ENCODE measurements at regions not wholly inside any gene's neighbourhood (a gene's known extent, or its start where the extent isn't known, plus 50 kb on each side); places are given as distances from the start of the nearest gene placed in this dataset.
"Not testable (repeated sequence)": the region's sequence is repeated elsewhere in the genome, so short reads cannot be mapped to it uniquely, and the experiment has no call there.

DNA sequence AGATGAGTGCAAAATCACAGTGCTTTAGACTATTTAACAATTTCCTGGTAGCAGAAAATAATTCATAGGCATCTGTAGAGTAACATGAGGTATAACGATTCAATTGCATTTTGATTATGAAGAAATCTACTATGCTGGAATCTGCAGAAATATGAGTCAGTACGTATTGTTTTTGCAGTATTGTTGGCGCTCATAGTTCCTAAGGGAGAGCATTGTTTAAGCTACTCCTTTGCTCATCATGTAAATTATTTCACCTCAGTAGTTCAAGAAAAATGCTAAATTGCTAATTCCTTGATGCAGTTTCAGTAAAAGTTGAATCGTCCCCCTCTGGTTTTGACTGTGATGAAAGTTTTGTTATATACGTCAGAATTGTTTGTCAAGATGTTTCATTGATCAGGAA lies 458.4 kb downstream of the HINT1 start:
- no peak for DNase-seq
- Mint-ChIP-seq H3K4me1 (no peaks in the 10 kb centered on the region), H3K27ac (no peak overlapping the region), H3K4me3 (no peak overlapping the region), H3K36me3 (no peaks in the 10 kb centered on the region), H3K27me3 (peaks cover 4% of the 10 kb centered on the region), H3K9me3 (no peaks in the 10 kb centered on the region)

DNA sequence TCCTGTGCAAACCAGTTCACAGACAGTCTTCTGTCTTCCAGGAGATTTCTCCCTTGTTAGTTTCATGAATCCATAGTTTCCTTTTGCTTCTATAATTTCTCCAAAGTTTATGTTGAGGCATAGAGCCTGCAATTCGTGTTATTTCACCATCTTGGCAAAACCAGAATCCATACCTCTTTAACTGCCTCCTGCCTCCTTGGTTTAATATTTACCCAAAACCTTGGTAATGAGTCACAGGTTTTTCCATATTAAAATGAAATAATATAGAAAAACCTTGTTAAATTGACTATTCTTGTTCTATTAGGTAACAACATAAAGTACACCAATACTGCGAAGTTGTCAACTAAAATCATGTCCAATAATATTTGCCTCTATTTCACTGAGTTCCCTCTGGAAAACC lies 459.7 kb downstream of the HINT1 start:
- Mint-ChIP-seq H3K27me3 (peaks cover 4% of the 10 kb centered on the region), H3K36me3 (no peaks in the 10 kb centered on the region), H3K9me3 (no peaks in the 10 kb centered on the region), H3K27ac (no peak overlapping the region), H3K4me3 (no peak overlapping the region), H3K4me1 (no peaks in the 10 kb centered on the region)
- DNase-seq: no peak

DNA sequence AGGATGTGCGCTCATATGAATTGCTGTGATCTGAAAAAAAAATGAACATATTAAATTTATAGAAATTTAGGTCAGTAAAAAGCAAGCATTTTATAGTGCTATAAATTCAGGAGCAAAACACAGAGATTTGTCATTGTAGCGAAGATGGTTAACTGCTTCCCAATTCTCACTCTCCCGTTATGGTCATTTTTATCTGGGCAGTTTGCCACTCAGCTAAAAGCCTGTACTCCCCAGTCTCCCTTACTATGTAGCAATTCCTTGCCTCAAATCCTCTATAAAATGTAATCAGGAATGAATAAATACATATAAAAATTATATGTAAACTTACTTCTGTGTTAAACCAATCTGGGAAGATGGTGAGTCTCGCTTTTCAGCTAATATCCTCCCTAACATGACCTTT lies 471.5 kb downstream of the HINT1 start:
- no peaks in the 10 kb centered on the region for H3K36me3 Mint-ChIP-seq
- no peak for DNase-seq
- peaks cover 3% of the 10 kb centered on the region for H3K4me1 Mint-ChIP-seq
- no peaks in the 10 kb centered on the region for H3K9me3 Mint-ChIP-seq
- peaks cover 25% of the 10 kb centered on the region for H3K27me3 Mint-ChIP-seq
- H3K4me3 Mint-ChIP-seq: no peak overlapping the region
- no peak overlapping the region for H3K27ac Mint-ChIP-seq

DNA sequence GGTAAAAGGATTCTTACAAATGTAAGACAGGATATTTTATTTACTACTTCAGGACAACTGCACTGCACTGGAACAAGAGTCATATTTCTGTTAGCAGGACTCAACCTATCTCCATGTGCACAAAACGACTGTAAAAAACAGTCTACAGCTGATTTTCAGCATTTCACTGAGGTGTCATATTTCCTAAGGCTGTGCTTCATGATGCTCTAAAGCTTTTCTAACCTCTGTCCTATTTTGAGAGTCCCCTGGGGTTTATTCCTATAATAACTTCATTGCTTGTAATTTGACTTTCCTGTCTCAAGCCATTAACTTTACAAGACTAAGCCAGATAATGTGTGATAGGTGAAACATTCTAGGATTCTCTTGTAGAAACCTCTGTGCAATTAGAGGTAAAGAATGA lies 472.3 kb downstream of the HINT1 start:
- Mint-ChIP-seq H3K27ac (no peak overlapping the region), H3K36me3 (no peaks in the 10 kb centered on the region), H3K4me3 (no peak overlapping the region), H3K4me1 (peaks cover 3% of the 10 kb centered on the region), H3K9me3 (no peaks in the 10 kb centered on the region), H3K27me3 (peaks cover 20% of the 10 kb centered on the region)
- DNase-seq: no peak

DNA sequence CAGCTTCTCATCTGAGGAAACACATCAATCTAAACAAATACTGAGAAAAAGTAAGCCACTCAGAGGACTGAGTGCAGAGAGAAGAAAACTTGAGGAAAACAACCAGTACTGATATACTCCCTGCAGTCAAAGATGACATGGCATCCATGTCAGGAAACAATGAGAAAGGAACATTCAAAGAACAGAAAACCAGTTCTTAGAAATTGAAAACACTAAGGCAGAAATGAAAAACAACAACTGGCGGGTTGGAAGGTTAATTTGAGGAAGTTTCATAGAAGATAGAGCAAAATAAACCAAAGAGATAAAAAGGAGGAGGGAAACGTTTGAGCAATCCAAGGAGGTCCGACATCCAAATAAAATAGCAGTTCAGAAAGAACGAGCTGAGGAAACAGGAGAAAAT lies 475.2 kb downstream of the HINT1 start:
- Mint-ChIP-seq H3K9me3 (no peaks in the 10 kb centered on the region), H3K4me3 (no peak overlapping the region), H3K27me3 (peaks cover 16% of the 10 kb centered on the region), H3K4me1 (peaks cover 3% of the 10 kb centered on the region), H3K36me3 (no peaks in the 10 kb centered on the region), H3K27ac (no peak overlapping the region)
- DNase-seq: no peak

DNA sequence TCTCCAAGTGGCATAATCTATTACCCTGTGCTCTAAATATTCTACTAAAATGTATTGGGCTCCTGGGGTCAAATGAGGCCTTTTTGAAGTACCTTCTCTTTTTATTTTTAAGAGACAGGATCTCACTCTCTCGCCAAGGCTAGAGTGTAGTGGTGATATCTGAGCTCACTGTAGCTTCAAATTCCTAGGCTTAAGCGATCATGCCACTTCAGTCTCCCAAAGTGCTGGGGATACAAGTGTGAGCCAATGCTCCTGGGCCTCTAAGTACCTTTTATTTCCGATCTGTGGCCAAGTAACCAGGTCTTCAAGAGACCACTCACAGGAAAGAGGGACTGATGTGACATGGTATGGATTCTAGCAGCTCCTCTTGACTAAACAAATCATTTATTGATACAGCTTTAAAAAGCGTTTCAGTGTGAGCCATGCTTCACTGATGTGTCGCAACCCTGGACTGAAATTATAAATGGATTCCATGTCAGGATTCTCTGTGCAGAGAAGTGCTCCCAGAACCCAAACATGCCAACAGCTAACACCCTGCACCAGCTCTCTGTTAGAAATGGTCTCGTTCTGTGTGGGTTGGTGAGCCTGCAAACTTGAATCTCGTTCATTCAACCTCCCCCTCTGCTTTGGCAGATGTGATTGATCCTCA lies 477.8 kb downstream of the HINT1 start:
- H3K9me3 Mint-ChIP-seq: no peaks in the 10 kb centered on the region
- no peaks in the 10 kb centered on the region for H3K36me3 Mint-ChIP-seq
- H3K27ac Mint-ChIP-seq: no peak overlapping the region
- no peak overlapping the region for H3K4me3 Mint-ChIP-seq
- H3K27me3 Mint-ChIP-seq: peaks cover 16% of the 10 kb centered on the region
- H3K4me1 Mint-ChIP-seq: peaks cover 3% of the 10 kb centered on the region
- DNase-seq: no peak

DNA sequence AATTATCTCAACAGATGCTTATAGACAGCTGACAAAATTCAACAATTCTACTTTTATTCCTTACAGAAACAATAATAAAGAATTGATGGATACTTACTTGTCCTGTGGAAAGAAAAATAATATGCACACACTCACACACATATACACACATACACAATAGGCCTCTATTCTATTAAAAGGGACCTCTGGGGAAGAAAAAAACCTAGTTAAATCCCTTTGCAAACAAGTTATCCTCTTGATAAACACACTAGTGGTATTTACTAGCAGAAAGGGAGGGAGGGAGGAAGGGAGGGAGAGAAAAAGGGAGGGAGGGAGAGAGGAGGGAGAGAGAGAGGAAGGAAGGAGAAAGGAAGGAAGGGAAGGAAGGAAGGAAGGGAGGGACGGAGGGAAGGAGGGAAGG lies 486.4 kb downstream of the HINT1 start:
- Mint-ChIP-seq H3K4me3 (no peak overlapping the region), H3K9me3 (no peaks in the 10 kb centered on the region), H3K27ac (no peak overlapping the region), H3K36me3 (no peaks in the 10 kb centered on the region), H3K27me3 (peaks cover 12% of the 10 kb centered on the region), H3K4me1 (no peaks in the 10 kb centered on the region)
- no peak for DNase-seq

DNA sequence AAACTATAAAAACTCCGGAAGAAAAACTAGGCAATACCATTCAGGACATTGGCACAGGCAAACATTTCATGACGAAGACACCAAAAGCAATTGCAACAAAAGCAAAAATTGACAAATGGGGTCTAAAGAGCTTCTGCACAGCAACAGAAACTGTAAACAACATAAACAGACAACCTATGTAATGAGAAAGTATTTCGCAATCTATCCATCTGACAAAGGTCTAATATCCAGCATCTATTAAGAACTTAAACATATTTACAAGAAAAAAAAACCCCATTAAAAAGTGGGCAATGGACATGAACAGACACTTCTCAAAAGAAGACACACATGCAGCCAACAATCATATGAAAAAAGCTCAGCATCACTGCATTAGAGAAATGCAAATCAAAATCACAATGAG lies 498.6 kb downstream of the HINT1 start:
- Mint-ChIP-seq H3K27ac (no peak overlapping the region), H3K4me3 (no peak overlapping the region), H3K36me3 (no peaks in the 10 kb centered on the region), H3K9me3 (peaks cover 3% of the 10 kb centered on the region), H3K27me3 (peaks cover 12% of the 10 kb centered on the region), H3K4me1 (no peaks in the 10 kb centered on the region)
- no peak for DNase-seq

DNA sequence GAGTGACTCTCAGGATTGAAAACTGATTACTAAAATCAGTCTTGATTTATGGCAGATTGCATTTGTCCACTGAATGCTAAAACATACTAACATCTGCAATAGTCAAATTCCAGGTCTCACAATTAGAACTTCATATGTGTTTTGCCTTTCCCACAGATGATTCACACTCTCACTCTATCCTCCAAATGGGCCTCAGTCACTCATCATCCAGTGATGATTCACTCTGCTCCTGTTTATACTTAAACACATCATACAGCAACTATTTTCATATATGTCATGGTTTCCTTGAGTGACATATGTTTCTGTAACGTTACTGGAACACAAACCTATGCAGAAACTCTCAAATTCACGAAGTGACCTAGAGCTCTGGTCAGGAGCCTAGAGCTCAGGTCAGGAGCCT lies 512.9 kb downstream of the HINT1 start:
- Mint-ChIP-seq H3K27me3 (peaks cover 4% of the 10 kb centered on the region), H3K4me3 (no peak overlapping the region), H3K4me1 (no peaks in the 10 kb centered on the region), H3K36me3 (no peaks in the 10 kb centered on the region), H3K27ac (no peak overlapping the region), H3K9me3 (no peaks in the 10 kb centered on the region)
- DNase-seq: no peak

DNA sequence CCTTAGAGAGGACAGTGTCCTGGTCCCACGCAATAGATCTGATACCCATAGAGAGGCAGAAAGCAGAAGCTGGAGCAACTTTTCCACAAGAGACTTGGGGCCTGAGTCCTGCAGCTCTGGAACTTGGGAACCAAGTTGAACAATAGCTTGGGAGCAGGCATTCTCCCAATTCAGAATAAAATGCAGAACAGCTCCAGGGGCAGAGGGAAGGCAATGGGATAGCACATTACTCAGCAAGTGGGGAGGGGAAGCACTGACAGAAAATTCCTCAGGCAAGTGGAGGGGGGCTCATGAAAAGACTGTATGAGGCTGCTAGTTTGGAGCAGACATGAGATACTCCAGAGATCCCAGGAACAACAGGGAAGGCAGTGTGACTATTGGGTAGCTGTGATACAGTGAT lies 513.6 kb downstream of the HINT1 start:
- H3K36me3 Mint-ChIP-seq: no peaks in the 10 kb centered on the region
- H3K4me1 Mint-ChIP-seq: no peaks in the 10 kb centered on the region
- H3K27me3 Mint-ChIP-seq: peaks cover 4% of the 10 kb centered on the region
- no peak for DNase-seq
- H3K27ac Mint-ChIP-seq: no peak overlapping the region
- H3K4me3 Mint-ChIP-seq: no peak overlapping the region
- H3K9me3 Mint-ChIP-seq: no peaks in the 10 kb centered on the region

DNA sequence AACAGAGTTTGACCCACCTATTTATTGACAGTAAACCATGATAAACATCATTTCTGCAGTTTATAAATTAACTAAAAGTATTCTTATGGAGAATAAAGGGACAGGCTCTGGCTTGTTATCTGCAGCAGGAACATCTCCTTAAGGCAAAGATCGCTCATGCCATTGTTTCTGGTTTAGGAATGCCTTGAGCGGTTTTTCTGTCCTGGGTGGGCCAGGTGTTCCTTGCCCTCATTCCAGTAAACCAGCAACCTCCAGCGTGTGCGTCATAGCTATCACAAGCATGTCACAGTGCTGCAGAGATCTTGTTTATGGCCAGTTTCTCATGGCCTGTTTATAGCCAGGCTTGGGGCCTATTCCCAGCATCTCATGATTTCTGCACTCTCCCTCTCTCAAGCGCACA lies 521.7 kb downstream of the HINT1 start:
- no peaks in the 10 kb centered on the region for H3K27me3 Mint-ChIP-seq
- H3K4me3 Mint-ChIP-seq: no peak overlapping the region
- no peaks in the 10 kb centered on the region for H3K4me1 Mint-ChIP-seq
- peaks cover 3% of the 10 kb centered on the region for H3K9me3 Mint-ChIP-seq
- no peaks in the 10 kb centered on the region for H3K36me3 Mint-ChIP-seq
- no peak for DNase-seq
- no peak overlapping the region for H3K27ac Mint-ChIP-seq

DNA sequence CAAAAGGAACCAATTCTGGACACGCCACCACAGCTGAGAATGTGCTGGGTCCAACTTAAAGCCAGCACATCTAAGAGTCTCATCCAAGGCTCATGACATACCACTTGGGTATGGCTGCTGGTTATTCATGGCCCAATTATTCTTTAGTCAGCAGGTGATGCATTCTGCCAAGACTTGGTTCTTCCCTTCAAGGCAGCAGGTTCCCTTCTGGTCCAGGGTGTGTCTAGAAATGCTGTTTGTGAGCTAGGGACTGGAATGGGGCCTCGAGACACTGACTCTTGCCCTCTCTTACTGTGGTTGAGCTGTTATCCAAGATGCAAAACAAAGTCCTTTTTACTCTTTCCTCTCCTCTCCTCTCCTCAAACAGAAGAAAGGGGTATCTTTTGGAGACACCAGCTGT lies 522.6 kb downstream of the HINT1 start:
- Mint-ChIP-seq H3K27me3 (no peaks in the 10 kb centered on the region), H3K27ac (no peak overlapping the region), H3K36me3 (no peaks in the 10 kb centered on the region), H3K4me1 (no peaks in the 10 kb centered on the region), H3K9me3 (peaks cover 3% of the 10 kb centered on the region), H3K4me3 (no peak overlapping the region)
- no peak for DNase-seq

DNA sequence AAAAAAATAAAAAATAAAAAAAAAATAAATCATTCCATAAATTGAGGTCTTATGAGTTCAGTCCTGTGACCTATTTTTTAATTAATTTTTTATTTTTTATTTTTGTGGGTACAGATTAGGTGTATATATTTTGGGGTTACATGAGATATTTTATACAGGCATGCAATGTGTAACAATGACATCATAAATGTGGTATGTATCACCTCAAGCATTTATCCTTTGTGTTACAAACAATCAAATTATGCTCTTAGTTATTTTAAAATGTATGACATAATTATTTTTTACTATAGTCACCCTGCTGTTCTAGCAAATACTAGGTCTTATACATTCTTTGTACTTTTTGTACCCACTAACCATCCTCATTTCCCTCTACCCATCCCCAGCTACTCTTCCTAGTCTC lies 537.9 kb downstream of the HINT1 start:
- no peaks in the 10 kb centered on the region for H3K36me3 Mint-ChIP-seq
- no peaks in the 10 kb centered on the region for H3K27me3 Mint-ChIP-seq
- no peak overlapping the region for H3K4me3 Mint-ChIP-seq
- no peak overlapping the region for H3K27ac Mint-ChIP-seq
- H3K4me1 Mint-ChIP-seq: no peaks in the 10 kb centered on the region
- H3K9me3 Mint-ChIP-seq: peaks cover 19% of the 10 kb centered on the region
- no peak for DNase-seq

DNA sequence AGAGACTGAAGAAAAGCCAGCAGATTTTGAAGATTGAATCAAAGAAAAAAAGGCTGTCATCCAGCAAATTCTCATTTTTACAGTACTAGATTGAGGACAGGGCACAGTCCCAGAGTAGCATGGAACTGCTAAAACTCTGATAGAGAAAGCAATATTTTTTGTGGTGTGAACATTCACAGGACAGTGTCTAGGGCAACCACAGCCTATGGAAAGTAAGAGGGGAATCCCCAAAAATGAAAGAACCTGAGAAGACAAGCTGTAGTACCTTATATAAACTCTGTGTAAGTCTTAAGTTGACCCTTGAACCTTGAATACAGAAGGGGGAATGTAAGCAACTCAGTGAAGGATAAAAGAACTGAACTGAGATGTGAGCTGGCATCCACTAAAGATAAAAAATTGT lies 540.3 kb downstream of the HINT1 start:
- Mint-ChIP-seq H3K27ac (no peak overlapping the region), H3K36me3 (no peaks in the 10 kb centered on the region), H3K4me1 (no peaks in the 10 kb centered on the region), H3K4me3 (no peak overlapping the region), H3K27me3 (peaks cover 4% of the 10 kb centered on the region), H3K9me3 (peaks cover 5% of the 10 kb centered on the region)
- DNase-seq: no peak

DNA sequence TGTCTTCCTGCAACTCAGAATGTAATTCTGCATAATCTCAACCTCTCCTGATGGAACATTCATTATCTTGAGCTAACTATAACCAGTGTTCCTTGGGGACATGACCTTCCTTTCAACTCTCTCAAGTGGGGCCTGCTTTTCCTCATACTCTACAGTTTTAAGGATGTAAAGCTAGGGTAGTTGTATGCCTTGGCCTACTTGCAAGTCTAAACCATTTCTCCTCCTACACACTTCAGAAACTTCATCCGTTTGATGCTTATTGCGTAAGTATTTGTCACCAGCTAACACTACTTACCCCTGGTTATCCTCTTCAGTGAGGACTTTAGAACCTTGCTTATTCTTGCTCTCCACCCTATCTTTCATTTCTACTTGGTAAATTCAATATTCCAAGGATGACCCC lies 548.9 kb downstream of the HINT1 start:
- H3K36me3 Mint-ChIP-seq: no peaks in the 10 kb centered on the region
- no peak overlapping the region for H3K27ac Mint-ChIP-seq
- H3K27me3 Mint-ChIP-seq: peaks cover 5% of the 10 kb centered on the region
- H3K4me3 Mint-ChIP-seq: no peak overlapping the region
- H3K9me3 Mint-ChIP-seq: no peaks in the 10 kb centered on the region
- DNase-seq: no peak
- no peaks in the 10 kb centered on the region for H3K4me1 Mint-ChIP-seq

DNA sequence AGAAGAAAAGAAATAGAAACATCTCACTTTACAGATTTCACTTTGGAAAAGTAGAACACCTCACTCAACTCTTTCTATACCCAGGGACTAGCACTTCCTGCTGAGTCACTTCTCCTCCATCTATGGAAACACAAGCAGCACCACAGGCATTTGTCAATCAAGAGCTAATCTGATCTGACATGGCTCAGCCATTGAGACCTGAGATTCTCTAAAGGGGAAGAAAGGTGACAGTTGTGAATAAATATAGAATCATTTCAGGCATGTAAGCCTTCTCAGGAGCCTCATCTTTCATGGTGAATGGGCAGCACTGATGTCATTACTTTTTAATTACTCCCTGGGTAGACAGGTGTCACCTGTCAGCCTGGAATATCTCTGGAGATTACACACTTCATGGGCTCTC lies 559.8 kb downstream of the HINT1 start:
- H3K36me3 Mint-ChIP-seq: no peaks in the 10 kb centered on the region
- no peak overlapping the region for H3K4me3 Mint-ChIP-seq
- peaks cover 10% of the 10 kb centered on the region for H3K27me3 Mint-ChIP-seq
- no peak overlapping the region for H3K27ac Mint-ChIP-seq
- no peak for DNase-seq
- no peaks in the 10 kb centered on the region for H3K4me1 Mint-ChIP-seq
- H3K9me3 Mint-ChIP-seq: no peaks in the 10 kb centered on the region

DNA sequence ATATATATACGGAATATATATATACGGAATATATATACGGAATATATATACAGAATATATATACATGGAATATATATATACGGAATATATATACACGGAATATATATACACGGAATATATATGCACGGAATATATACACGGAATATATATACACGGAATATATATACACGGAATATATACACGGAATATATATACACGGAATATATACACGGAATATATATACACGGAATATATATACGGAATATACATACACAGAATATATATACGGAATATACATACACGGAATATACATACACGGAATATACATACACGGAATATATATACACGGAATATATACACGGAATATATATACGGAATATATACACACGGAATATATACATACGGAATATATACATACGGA lies 568.4 kb downstream of the HINT1 start:
- H3K4me3 Mint-ChIP-seq, H3K4me1 Mint-ChIP-seq, DNase-seq, H3K27ac Mint-ChIP-seq, H3K9me3 Mint-ChIP-seq, H3K36me3 Mint-ChIP-seq, H3K27me3 Mint-ChIP-seq: not testable (repeated sequence)
